VCaP (cell line): ENCODE measurements at regions not wholly inside any gene's neighbourhood (a gene's known extent, or its start where the extent isn't known, plus 50 kb on each side); places are given as distances from the start of the nearest gene placed in this dataset.
"Not testable (repeated sequence)": the region's sequence is repeated elsewhere in the genome, so short reads cannot be mapped to it uniquely, and the experiment has no call there.

ENCODE experiments used
- H3K27ac ChIP-seq: fragments of 450-650 bp; 2 replicates; pipeline ENCODE4 v1.5.1; 2017
- CTCF ChIP-seq: fragments of 450-650 bp; conservative IDR thresholded peaks from 2 replicates; pipeline ENCODE4 v1.5.1; 2017; ENCODE audit warnings: mild to moderate bottlenecking, moderate library complexity

GRCh38 chr6:140663772-140664171 is 1289.3 kb upstream of the CITED2 start:
- H3K27ac ChIP-seq = no peak overlapping the region
- TF ChIP-seq CTCF = no peak

GRCh38 chr6:140663094-140663493 is 1288.6 kb upstream of the CITED2 start:
- no peak for TF ChIP-seq CTCF

GRCh38 chr6:140661691-140662090 is 1287.2 kb upstream of the CITED2 start:
- H3K27ac ChIP-seq = no peak overlapping the region

More at GRCh38 chr6:140663094-140663493, 1288.6 kb upstream of the CITED2 start:
- H3K27ac ChIP-seq = no peak overlapping the region

GRCh38 chr6:140660295-140660694 is 1285.8 kb upstream of the CITED2 start:
- no peak overlapping the region for H3K27ac ChIP-seq
- no peak for TF ChIP-seq CTCF

More at GRCh38 chr6:140661691-140662090, 1287.2 kb upstream of the CITED2 start:
- TF ChIP-seq CTCF = no peak

- TF ChIP-seq CTCF = no peak
Measured at GRCh38 chr6:140653972-140654371, 1279.5 kb upstream of the CITED2 start.

GRCh38 chr6:140653506-140653905 is 1279.1 kb upstream of the CITED2 start:
- no peak for TF ChIP-seq CTCF
- no peak overlapping the region for H3K27ac ChIP-seq

More at GRCh38 chr6:140653972-140654371, 1279.5 kb upstream of the CITED2 start:
- no peak overlapping the region for H3K27ac ChIP-seq

- H3K27ac ChIP-seq = not testable (repeated sequence)
Measured at GRCh38 chr6:140649502-140649901, 1275.1 kb upstream of the CITED2 start.

- not testable (repeated sequence) for H3K27ac ChIP-seq
Measured at GRCh38 chr6:140647322-140647721, 1272.9 kb upstream of the CITED2 start.

GRCh38 chr6:140644017-140644416 is 1269.6 kb upstream of the CITED2 start:
- H3K27ac ChIP-seq = no peak overlapping the region
- TF ChIP-seq CTCF = no peak
